ENCODE measurements at regions not wholly inside any gene's neighbourhood (a gene's known extent, or its start where the extent isn't known, plus 50 kb on each side); places are given as distances from the start of the nearest gene placed in this dataset.

DNA sequence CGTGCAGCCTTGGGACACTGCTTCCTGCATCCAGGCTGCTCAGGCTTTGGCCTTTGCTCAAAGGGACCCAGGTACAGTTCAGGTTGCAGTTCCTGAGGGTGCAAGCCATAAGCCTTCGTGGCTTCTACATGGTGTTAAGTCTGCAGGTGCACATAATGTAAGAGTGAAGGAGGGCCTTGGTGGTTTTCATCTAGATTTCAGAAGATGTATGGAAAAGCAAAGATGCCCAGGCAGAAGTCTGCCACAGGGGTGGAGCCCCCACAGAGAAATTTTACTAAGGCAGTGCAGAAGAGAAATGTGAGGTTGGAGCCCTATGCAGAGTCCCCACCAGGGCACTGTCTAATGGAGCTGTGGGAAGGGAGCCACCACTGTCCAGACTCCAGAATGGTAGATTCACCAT lies 200.9 kb downstream of the ICE1 start:
- TF ChIP-seq, protein P1, sequence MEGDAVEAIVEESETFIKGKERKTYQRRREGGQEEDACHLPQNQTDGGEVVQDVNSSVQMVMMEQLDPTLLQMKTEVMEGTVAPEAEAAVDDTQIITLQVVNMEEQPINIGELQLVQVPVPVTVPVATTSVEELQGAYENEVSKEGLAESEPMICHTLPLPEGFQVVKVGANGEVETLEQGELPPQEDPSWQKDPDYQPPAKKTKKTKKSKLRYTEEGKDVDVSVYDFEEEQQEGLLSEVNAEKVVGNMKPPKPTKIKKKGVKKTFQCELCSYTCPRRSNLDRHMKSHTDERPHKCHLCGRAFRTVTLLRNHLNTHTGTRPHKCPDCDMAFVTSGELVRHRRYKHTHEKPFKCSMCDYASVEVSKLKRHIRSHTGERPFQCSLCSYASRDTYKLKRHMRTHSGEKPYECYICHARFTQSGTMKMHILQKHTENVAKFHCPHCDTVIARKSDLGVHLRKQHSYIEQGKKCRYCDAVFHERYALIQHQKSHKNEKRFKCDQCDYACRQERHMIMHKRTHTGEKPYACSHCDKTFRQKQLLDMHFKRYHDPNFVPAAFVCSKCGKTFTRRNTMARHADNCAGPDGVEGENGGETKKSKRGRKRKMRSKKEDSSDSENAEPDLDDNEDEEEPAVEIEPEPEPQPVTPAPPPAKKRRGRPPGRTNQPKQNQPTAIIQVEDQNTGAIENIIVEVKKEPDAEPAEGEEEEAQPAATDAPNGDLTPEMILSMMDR (IDR thresholded peaks at IDR 0.05) = no peak
- TF ChIP-seq POLR2A (IDR thresholded peaks at IDR 0.05) = no peak

Data from thyroid gland (tissue), 4 donors.